Hypothalamus (tissue), 51 donors: ENCODE measurements at regions not wholly inside any gene's neighbourhood (a gene's known extent, or its start where the extent isn't known, plus 50 kb on each side); places are given as distances from the start of the nearest gene placed in this dataset.

Experiments used
- DNase-seq, 51 donors: peaks; one replicate each; lab custom pipeline; 2025; lab: John Stamatoyannopoulos, UW

DNA sequence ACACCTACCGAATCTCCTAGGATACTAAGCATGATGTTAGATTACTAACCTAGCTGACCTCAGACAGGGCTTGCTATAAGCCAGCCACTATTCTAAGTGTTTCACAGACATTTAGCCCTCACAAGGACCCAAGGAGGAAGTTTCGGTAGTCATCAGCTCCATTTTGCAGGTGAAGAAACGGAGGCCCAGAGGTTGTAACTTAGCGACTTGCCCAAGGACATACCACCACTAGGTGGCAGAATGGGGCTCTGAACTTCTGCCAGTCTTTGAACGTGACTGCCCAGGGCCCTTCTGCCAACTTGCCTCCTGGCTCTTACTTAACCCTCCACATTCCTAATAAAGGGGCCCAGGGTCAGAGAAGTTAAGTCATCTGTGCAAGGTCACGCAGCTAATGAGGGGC lies 283.5 kb downstream of the C1orf94 start:
- peak in 9 of 51 donors; percentile 2 to 32 (median 6) for DNase-seq

DNA sequence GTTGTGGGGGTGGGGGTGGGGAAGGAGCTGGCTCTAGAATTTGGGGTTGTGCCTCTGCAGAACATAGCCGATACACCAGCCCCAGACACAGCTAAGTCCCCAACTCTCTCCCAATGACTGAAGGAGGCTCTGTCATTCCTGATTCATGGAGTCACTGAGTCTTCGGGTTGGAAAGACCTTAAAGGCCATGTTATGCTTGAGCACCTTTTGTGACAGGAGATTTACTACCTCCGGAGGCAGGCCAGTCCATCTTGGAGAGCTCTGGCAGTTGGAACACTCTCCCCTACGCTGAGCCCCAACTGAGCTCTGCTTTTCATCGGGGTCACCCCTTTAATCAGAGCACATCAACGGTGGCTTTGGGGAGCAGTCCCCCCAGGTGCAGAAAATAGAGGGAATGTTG lies 284.4 kb upstream of the GJB5 start:
- DNase-seq = no peak

DNA sequence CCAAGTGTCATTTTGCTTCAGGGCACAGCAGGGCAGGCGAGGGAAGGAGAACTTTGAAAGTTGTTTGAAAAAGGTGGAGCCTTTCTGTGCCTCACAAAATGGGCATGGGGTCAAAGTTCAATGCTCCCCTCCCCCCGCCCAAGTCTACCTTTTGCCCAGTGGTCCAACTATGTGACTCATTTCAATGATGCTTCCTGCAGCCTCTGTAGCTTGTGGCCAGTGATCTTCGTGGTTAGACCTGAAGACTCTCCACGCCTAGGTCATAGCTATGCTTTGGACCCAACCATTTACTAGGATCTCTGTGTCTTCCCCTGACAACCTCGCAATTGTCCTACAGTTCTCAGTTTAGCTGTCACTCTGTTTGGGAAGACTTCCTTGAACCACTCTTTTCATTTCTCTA lies 280.3 kb upstream of the GJB5 start:
- DNase-seq = no peak

DNA sequence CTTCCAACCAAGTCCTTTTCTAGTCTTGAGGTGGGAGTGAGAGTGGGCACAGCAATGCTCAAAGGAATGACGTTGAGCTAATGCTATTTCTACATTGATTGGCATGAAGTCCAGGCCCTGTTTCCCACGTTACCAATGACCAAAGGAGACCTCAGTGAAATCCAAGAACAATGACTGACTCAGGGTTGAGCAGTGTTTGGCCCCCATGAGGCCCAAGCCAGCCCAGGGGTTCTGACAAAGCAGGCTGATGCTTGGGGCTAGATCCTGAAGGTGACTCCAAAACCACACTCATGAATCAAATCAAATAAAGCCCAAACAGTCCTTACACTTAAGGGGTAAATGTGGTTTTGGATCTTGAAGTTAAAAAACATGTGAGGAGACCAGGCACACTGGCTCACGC lies 278.5 kb upstream of the GJB5 start:
- no peak for DNase-seq

DNA sequence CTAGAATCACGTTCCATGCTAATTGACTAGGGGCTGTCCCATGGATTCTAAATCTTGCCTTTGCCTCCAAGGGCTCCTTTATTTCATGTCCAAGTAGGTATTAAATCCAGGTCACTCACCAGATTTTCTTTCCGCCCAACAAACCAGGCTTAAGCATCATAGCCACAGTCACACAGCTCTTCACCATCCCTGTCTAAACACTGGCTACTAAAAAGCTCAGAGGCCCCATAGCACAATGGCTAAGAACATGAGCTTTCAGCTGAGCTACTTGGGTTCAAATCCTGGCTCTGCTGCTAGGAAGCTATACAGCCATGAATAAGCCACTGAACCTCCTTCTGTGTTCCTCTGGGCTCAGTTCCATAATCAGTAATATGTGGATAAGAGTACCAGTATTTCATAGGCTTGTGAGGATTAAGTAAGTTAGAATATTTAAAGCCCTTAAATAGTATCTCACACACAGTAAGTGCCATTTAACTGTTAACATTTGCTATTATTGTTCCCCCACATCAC lies 277.2 kb upstream of the GJB5 start:
- no peak for DNase-seq

DNA sequence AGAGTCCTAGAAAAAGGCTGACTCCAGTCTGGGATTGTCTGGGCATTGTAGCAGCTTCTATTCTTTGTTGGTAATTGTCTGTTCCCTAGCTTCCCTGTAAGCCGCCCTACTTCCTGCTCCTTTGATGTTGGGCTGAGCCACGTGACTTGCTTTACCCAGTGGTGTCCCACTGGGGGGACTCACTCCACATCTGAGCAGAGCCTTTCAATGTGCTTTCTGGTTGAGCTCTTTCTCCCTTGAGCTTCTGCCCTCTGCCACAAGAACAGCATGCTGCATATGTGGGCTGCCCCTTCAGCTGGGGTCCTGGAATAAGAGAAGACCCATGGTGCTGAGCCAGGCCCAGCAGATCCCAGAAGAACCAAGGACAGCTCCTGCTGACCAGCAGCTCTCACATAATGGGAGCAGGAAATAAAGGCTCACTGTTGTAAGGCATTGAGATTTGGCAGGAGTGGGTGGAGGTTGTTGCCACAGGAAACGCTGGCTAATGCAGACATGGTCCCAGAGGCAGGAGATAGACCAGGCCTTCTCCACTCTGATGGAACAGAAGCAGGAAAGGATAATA lies 276.3 kb upstream of the GJB5 start:
- no peak for DNase-seq

DNA sequence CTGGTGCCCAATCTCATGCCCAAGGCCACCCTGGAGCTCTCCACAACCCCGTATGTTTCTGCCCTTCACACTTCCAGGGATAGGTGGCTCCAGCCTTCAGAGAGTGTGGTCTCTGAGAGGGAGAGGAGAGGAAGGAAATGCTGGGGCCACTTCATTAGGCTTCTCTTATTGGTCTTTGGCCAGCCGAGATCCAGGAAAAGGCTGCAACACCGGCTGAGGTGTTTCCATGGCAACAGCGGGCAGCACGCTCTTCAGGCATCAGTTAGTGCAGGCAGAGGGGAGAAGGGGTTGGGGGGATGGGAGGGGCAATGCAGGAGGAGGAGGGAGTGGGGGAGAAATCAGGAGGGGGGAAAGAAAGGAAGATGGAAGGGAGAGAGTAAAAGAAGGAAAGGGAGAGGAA lies 275.1 kb upstream of the GJB5 start:
- DNase-seq = peak in 4 of 51 donors; percentile 6 to 31 (median 17)

DNA sequence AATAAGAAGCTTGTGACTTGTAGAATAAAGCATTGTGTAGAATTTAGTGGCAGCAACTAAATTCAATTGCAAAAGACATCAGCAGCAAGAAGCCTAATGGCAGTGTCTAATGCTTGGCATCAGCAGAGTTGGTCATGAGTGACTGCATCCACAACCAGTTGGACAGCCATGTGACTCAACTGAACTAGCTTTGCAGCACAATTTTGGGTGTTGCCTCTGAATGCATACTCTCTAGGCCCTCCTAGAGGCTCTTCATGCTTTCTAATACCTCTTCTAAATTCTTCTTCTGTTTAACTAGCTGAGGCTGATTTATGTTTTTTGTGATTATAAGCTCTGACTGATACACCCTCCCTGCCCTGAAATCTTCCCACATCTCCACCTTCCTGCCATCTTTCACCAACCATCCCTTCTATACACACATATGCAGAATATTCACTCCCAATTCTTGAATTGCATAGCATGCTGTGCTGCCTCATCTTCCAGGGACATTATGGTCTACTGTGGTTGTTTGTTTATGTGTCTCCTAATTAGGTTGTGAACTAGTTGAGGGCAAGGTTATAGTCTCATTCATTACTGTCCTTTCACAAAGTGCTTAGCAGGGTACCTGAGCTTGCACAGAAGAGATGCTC lies 266.7 kb upstream of the GJB5 start:
- DNase-seq = no peak

DNA sequence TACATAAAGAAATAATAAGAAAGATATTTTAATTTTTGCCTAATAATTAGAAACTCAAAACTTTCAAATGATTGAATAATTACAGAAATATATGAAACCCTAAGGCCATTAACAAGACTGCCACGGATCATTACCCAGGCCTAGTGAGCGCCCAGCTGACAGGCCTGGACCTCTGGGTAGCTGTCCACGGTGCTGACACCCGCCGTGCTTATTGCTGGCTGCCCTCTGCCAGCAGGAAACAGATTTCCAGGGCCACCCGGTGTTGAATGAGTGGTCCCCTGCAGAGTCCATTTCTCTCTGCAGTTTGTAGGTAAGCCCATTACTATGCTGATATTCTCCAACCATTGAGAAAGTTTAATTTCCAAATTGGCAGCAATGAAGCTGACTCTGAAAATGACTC lies 254.4 kb upstream of the GJB5 start:
- peak in 2 of 51 donors; percentile 1 to 13 for DNase-seq

DNA sequence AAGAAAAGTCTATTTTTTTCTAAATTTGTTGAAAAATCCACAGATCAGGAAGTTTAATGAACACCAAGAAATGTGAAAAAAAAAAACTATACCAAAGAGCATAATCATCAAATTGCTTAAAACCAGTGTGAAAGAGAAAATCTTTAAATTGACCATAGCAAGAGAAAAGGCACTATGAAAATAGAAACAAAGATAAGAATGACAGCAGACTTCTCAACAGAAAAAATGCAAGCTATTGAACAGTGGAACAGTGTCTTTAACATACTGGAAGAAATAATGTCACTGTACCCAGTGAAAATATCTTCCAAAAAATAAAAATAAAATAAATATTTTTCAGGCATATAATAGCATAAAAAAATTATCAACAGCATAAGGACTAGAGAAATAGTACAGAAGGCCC lies 243.0 kb upstream of the GJB5 start:
- no peak for DNase-seq

DNA sequence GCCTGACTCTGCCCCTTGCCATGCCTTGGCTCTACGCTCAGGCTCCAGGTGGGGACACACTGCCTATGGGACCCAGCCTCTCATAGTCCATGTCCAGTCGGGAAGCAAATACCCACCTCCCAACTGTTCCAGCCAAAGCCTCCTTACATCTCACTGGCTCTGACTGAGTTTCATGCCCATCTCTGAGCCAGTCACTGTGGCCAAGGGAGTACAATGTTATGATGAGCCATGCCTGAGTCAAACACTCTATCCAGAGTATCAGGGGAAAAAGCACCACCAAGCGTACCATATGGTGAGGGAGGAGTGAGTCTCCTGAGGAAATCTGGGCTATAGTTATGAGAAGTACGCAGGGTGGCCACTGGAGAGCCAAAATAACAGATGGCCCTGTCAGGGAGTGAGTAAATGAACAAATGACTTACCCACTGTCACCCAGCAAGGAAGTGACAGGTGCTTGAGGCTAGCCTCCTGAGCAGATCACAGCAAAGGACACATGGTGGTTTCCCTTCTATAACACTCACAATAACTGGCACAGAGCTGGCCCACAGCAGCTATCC lies 236.6 kb upstream of the GJB5 start:
- peak in 1 of 51 donors; percentile 10 for DNase-seq

DNA sequence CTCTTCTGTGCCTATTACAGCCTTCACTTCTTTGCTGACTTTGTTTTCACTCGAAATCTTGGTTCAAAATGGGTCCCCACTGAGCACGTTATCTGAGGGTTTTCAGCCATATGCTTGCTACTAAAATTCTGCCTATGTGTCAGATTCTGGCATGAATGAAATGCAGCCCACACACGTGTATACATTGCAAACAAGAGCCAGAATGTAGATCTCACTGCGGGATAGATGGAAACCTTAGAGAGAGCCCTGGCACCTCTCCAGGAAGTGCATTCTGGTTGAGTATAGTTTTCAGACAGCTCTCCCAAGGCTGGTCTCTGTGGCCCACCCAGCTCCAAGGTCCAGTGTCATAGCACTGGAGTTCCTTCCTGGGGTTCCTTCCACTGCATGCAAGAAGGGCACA lies 234.7 kb upstream of the GJB5 start:
- DNase-seq = peak in 1 of 51 donors; percentile 14

DNA sequence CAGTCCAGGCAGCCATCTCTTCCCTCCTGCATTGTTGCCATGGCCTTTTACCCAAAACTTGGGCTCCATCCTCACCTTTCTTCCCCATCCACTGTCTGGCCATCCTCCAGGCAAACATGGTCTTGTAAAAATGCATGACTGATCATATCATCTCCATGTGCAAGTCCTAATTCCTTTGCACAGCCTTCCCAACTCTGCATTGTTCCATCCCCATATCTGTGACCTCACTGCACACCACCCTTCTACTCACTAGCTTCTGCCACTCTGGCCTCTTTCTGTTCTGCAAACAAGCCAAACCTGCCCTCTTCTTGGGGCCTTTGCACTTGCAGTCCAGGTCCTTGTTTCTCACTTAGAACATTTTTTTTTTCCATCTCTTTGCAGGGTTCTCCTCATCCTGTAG lies 230.1 kb upstream of the GJB5 start:
- no peak for DNase-seq

DNA sequence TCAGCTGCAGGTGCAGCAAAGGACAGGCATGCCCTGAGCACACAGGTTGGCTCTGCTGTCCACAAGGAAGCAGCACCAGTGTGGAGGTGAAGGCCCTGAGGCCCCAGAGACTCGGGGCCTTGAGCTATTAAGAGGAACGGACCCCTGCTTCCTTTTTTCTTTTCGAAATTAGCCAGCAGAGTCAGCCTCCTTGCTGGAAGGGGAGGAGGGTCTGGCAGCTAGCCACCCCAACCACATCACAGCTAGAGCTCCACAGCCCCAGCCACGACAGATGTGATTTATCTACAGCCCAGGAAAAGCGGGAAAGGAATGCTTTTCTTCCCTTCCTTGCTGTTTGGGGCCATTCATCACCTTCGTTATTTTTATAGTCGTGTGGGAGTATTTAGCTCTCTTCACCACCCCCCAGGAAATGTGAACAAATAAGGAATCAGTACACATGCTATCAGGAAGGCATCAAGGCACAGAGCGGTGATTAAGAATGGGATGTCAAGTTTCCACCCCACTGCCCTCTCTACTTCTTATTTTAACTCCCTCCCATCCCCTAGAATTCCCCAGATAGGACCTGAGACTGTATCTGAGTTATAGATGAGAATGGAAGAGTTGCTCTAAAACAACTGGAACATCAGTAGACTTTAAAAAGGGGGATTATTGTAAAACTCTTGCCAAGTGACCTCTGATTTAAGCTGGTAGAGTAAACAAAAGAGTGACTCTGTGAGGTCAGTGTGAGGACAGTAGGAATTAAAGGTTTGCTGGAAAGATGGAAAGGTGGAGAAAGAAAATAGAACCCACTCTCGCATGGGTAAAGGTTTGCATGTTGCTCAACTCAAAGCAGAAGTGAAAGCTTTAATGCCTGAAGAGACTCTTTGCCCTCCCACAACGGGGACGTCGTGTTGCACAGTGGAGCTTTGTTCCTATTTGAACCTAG lies 224.7 kb upstream of the GJB5 start:
- DNase-seq = peak in 5 of 51 donors; percentile 2 to 12 (median 4)

DNA sequence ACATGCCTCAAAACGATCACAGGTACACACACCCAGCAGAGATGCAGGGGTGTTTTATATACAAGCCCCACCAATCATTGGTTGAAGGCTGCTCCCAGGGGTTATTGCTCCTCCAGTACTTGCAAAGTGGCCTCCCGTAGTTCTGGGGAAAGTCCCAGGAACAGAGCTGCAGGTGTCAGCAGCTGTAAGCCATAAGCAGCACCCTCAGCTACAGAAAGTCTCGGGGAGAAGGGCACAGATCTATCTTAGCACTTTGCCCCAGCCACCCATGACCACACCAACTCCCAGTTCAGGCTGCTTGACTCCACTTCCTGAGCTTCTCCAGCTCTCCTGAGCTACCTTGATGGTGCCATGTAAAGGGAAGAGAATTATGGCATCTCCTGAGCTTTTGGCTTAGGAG lies 222.7 kb upstream of the GJB5 start:
- DNase-seq = no peak

DNA sequence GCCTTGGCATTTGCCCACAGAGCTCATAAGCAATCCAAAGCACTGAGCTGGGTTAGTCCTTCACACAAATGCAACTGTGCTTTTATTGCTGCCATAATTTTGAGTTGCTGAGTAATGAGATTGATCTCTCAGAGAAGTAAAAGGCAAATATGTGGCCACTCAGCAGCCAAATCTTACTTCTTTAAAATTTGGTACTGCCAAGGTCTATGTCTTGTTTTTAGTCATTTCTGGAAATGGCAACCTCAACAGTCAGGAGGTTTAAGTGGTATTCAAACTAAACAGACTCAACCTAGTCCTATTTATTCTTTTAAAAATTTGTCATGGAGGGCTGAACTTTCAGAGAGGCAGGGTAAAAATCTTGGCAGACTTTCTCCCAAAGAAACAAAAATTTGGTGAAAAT lies 216.4 kb upstream of the GJB5 start:
- DNase-seq = no peak

DNA sequence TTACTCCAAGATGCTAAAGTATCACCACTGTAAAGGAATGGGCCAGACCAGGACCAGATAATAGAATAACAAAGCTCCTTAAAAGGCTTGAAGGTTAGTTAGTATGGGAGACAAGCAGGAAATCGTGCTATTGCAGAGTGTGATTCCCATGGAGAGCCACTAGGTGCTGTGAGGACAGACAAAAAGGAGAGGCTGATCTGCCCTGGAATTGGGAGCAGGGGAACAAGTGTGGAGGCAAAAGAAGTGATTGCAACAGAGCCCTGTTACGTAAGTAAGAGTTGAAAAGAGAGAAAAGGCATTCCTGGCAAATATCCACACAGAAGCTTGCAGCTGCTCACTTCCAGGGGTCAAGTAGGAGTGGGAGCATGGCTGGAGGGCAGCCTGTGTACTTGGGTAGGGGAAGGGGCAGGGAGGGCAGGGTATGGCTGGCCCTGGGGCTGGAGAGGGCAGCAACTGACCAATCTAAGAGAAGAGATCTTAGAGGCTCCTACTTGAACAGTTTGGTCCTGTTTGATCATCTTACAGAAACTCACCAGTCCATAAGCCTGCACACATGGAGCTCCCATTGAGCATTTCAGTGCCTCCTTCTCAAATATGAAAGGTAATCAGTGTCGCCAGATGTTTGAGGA lies 207.7 kb upstream of the GJB5 start:
- no peak for DNase-seq

DNA sequence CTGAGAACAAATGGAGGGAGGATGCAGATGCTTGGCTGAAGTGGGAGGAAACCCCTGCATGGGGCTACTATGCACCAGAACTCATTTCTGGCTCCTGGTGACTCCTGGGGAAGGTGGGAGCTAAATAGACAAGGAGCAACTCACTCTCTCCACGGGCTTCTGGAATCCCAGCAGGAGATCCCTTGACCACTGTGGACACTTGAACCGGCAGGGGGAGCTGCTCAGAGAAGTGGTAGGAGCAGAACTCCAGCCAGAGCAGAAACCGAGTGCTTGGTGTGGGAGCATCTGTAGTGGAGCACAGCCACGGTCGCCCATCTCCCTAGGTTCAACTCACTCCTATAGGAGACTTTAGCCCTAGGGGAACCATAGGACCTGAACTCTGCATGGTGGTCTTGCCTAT lies 205.6 kb upstream of the GJB5 start:
- DNase-seq = no peak

DNA sequence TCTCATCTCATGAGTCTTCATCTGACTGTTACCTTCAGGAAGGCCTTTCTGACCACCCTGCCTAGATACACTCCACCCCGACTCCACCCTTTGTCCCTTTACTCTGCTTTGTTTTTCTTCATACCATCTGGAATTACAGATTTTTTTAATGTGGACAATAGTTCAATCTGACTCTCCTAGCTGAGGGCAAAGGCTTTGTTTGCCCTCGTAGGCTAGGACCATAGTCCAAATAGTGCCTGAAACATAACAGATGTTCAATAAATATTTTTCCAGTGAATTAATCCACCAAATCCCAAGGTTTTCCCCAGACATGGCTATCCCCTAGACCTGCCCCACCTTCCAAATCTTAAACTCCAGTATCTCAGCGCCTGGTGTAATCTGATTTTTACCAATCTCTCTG lies 176.5 kb upstream of the GJB5 start:
- DNase-seq = no peak

DNA sequence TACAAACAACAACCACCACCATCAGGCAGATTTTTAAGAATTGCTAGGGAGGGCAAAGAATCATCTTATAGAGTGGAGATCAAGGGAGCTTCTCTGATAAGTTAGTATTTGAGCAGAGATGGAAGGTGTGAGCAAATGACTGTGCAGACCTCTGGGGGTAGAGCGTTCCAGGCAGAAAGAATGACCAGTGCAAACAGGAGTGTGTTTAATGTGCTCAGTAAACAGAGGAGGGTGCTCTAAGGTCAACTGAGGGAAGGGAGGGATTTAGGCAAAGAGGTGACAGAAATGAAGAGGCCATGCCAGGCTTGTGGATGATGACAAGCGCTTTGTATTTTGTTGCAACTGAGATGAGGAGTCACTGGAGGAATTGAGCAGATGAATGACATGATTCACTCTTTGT lies 172.5 kb upstream of the GJB5 start:
- no peak for DNase-seq

DNA sequence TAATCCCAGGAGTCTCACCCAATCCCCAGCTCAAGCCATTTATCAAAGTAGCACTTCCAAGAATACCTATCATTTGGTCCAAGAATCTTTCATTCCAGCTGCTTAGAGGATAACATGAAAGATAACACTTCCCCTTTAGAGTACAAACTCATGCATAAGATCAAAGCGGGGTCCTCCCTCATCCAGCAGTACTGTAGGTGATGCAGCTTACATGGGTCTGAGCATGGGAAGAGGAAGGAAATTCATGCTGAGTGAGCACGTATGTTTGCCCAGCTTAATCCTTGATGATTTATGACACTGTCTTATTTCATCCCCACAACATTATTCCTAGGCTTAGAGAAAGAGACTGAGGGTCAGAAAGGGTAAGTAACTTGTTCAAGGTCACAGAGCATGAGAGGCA lies 167.1 kb upstream of the GJB5 start:
- no peak for DNase-seq
